Heart left ventricle (tissue), 16 donors: ENCODE measurements at regions not wholly inside any gene's neighbourhood (a gene's known extent, or its start where the extent isn't known, plus 50 kb on each side); places are given as distances from the start of the nearest gene placed in this dataset.
A peak's percentile ranks its signal among the peaks of the same experiment; 100 is the strongest.

Experiments used
- ATAC-seq, 4 donors: fragments of 200-7000 bp; cut with Tn5 transposase; one replicate each; pipeline ENCODE4 v1.9.1; 2020 to 2022; ENCODE audit warnings: moderate library complexity in 4 of 4, mild to moderate bottlenecking in 3 of 4, moderate number of reproducible peaks in 1 of 4
- DNase-seq, 5 donors: peaks; one replicate each; pipeline ENCODE4 v3.0.0-alpha.2; 2020
- H3K27ac ChIP-seq, 12 donors: fragments of 200-600 bp; sonication (generic) in 4 of 12; one replicate each; pipeline versions ENCODE4 v1.5.0 to v1.8.0; 2016 to 2022; ENCODE audit warnings: mild to moderate bottlenecking in 2 of 12
- H3K27me3 ChIP-seq, 9 donors: fragments of 200-600 bp; sonication (generic) in 2 of 9; one replicate each; pipeline versions ENCODE4 v1.5.1 to v1.8.0; 2016 to 2022; ENCODE audit warnings: mild to moderate bottlenecking in 3 of 9
- H3K36me3 ChIP-seq, 9 donors: fragments of 200-600 bp; sonication (generic) in 2 of 9; one replicate each; pipeline versions ENCODE4 v1.5.0 to v1.8.0; 2018 to 2022; ENCODE audit warnings: mild to moderate bottlenecking in 2 of 9
- H3K4me1 ChIP-seq, 12 donors: fragments of 200-600 bp; sonication (generic) in 4 of 12; one replicate each; pipeline versions ENCODE4 v1.5.0 to v1.8.0; 2016 to 2022; ENCODE audit warnings: mild to moderate bottlenecking in 3 of 12
- H3K4me3 ChIP-seq, 12 donors: fragments of 200-600 bp; sonication (generic) in 4 of 12; one replicate each; pipeline versions ENCODE4 v1.5.0 to v1.8.0; 2017 to 2022; ENCODE audit warnings: mild to moderate bottlenecking in 9 of 12, moderate library complexity in 4 of 12
- H3K9me3 ChIP-seq, 12 donors: fragments of 200-600 bp; sonication (generic) in 4 of 12; one replicate each; pipeline versions ENCODE4 v1.5.0 to v1.8.0; 2016 to 2022; ENCODE audit warnings: mild to moderate bottlenecking in 1 of 12
- CTCF ChIP-seq, 12 donors: fragments of 200-600 bp; sonication (generic) in 4 of 12; IDR thresholded peaks; one replicate each; pipeline versions ENCODE4 v1.5.0 to v1.8.0; 2018 to 2022; ENCODE audit warnings: antibody characterized with exemption in 12 of 12, mild to moderate bottlenecking in 5 of 12
- POLR2A ChIP-seq, 2 donors: fragments of 450-650 bp; IDR thresholded peaks; one replicate each; pipeline ENCODE4 v1.6.1; 2017; ENCODE audit warnings: antibody characterized with exemption in 2 of 2, mild to moderate bottlenecking in 2 of 2, moderate library complexity in 2 of 2
- WGBS, 4 donors: extraction: QIAGEN DNeasy Blood & Tissue Kit in 2 of 4; methylation state at CpG; one replicate each; pipeline versions ENCODE4 v1.1.5 to v1.1.7; 2013 to 2018; 5-methylcytosine and 5-hydroxymethylcytosine counted together
- intact Hi-C, 10 donors: fragments of 100-400 bp; cut with DNase I; formaldehyde crosslinking; loops; one replicate each; pipeline versions ENCODE4 v1.11.1 to v1.14.2; 2022
- donor health status: ischemic (EF 13 %, LVEDD 7.1; RV severe dilation, severe dysfunction).
- donor health status: healthy with polysubstance abuse.
- donor health status: DM: no; HTN: yes; CAD: no.
- donor health status: DM: no; HTN: no; CAD: no.
- donor health status: ischemic (EF 25% LVEDD 6.9; RV normal size, moderate dysfunction).
- donor health status: ischemic (EF 25% LVEDD 5.7; RV mildly dilated, moderate dysfunction).
- donor health status: healthy.
- donor health status: DM: yes; HTN: yes; CAD: no.
- donor health status: ischemic (EF 35%, LVEDD 5.7; RV mildly dilated, moderate dysfunction).
- donor health status: nonischemic (EF 11% LVEDD 7.7; RV severe dilation, severe dysfunction).
- donor health status: DM: yes; HTN: yes; CAD: no.
- donor health status: PGD.
- donor health status: ischemic (EF 29% LVEDD 5.4; RV normal size, mild dysfunction).
- donor health status: nonischemic (EF 23%, LVEDD 6.1; RV moderate dilation, normal function).

- 47 to 62% (median 56%) methylated on average over 3 of the region's 3 CpGs for WGBS, 4 donors
- ATAC-seq = no peak
- intact Hi-C loops = loop anchor here in 1 of 10 donors (5.0 kb wide), 1 partner anchor 631 kb away; no protein-coding TSS in a partner anchor
These were observed 60.1 kb downstream of the IER5 start for GRCh38 chr1:181148636-181149035.

GRCh38 chr1:181149326-181150125 lies 61.0 kb downstream of the IER5 start:
- WGBS, 4 donors = 77 to 86% (median 83%) methylated on average over 10 of the region's 10 CpGs
- Histone ChIP-seq H3K9me3 (peaks cover 0 to 8% (median 0%) of the 10 kb centered on the region in 12 donors), H3K36me3 (no peaks in the 10 kb centered on the region), H3K4me1 (peaks cover 14 to 56% (median 29%) of the 10 kb centered on the region in 12 donors), H3K27ac (peak overlapping the region in 11 of 12 donors; percentile 25 to 97 (median 93)), H3K27me3 (no peaks in the 10 kb centered on the region), H3K4me3 (no peak overlapping the region)
- TF ChIP-seq POLR2A (IDR thresholded peaks at IDR 0.05) (no peak), CTCF (IDR thresholded peaks at IDR 0.05) (no peak)
- intact Hi-C loops = loop anchor here in 3 of 10 donors (5.0 to 10.0 kb wide), 4 partner anchors 127 to 632 kb away; partner anchors contain the start of gene STX6 (in 2 of the 3)
- DNase-seq = no peak
- ATAC-seq = no peak

More at GRCh38 chr1:181148636-181149035, 60.1 kb downstream of the IER5 start:
- peaks cover 0 to 8% (median 0%) of the 10 kb centered on the region in 12 donors for H3K9me3 ChIP-seq
- no peak for DNase-seq
- TF ChIP-seq POLR2A (IDR thresholded peaks at IDR 0.05) (no peak), CTCF (IDR thresholded peaks at IDR 0.05) (no peak)
- H3K27ac ChIP-seq = peak overlapping the region in 10 of 12 donors; percentile 25 to 97 (median 94)
- peaks cover 11 to 52% (median 25%) of the 10 kb centered on the region in 12 donors for H3K4me1 ChIP-seq
- no peaks in the 10 kb centered on the region for H3K27me3 ChIP-seq
- H3K36me3 ChIP-seq = no peaks in the 10 kb centered on the region
- no peak overlapping the region for H3K4me3 ChIP-seq

GRCh38 chr1:181150273-181150672 lies 61.8 kb downstream of the IER5 start:
- Histone ChIP-seq H3K4me1 (peaks cover 14 to 56% (median 29%) of the 10 kb centered on the region in 12 donors), H3K36me3 (no peaks in the 10 kb centered on the region), H3K27ac (peak overlapping the region; percentile 78 to 97 (median 94)), H3K27me3 (no peaks in the 10 kb centered on the region), H3K4me3 (no peak overlapping the region), H3K9me3 (peaks cover 0 to 8% (median 0%) of the 10 kb centered on the region in 12 donors)
- ATAC-seq (no peak), DNase-seq (no peak)
- intact Hi-C loops = loop anchor here in 3 of 10 donors (5.0 to 10.0 kb wide), 3 partner anchors 128 to 625 kb away; partner anchors contain the start of gene STX6 (in 2 of the 3)
- no peak for TF ChIP-seq CTCF (IDR thresholded peaks at IDR 0.05)
- TF ChIP-seq POLR2A (IDR thresholded peaks at IDR 0.05) = no peak
- 94 to 100% (median 96%) methylated on average over 1 of the region's 1 CpG for WGBS, 4 donors

- H3K4me3 ChIP-seq = no peak overlapping the region
- intact Hi-C loops = loop anchor here in 3 of 10 donors (5.0 to 10.0 kb wide), 3 partner anchors 129 to 626 kb away; partner anchors contain the start of gene STX6 (in 2 of the 3)
- H3K36me3 ChIP-seq = no peaks in the 10 kb centered on the region
- peaks cover 0 to 7% (median 0%) of the 10 kb centered on the region in 12 donors for H3K9me3 ChIP-seq
- peak overlapping the region; percentile 78 to 97 (median 94) for H3K27ac ChIP-seq
- DNase-seq (no peak), ATAC-seq (no peak)
- peaks cover 14 to 56% (median 29%) of the 10 kb centered on the region in 12 donors for H3K4me1 ChIP-seq
- TF ChIP-seq POLR2A (IDR thresholded peaks at IDR 0.05) = no peak
- TF ChIP-seq CTCF (IDR thresholded peaks at IDR 0.05) = no peak
- no peaks in the 10 kb centered on the region for H3K27me3 ChIP-seq
These were observed 62.3 kb downstream of the IER5 start for GRCh38 chr1:181150842-181151241.
